ACC112 (cell line): ENCODE measurements at regions not wholly inside any gene's neighbourhood (a gene's known extent, or its start where the extent isn't known, plus 50 kb on each side); places are given as distances from the start of the nearest gene placed in this dataset.

ENCODE experiments used
- H2AFZ ChIP-seq: fragments of 200-600 bp; sonication (generic); one replicate; pipeline ENCODE4 v1.6.0; 2017; ENCODE audit warnings: antibody characterized with exemption, low read length; ENCODE audit not compliant: unreplicated experiment
- H3K27ac ChIP-seq: fragments of 200-600 bp; sonication (generic); 2 replicates; pipeline ENCODE4 v1.5.1; 2014; ENCODE audit warnings: low read depth, mild to moderate bottlenecking, antibody characterized with exemption, low read length, moderate library complexity
- H3K27me3 ChIP-seq: fragments of 200-600 bp; sonication (generic); 2 replicates; pipeline ENCODE4 v1.6.1; 2014; ENCODE audit warnings: mild to moderate bottlenecking, antibody characterized with exemption, low read length, moderate library complexity, mixed read lengths; ENCODE audit not compliant: insufficient read depth
- H3K36me3 ChIP-seq: fragments of 200-600 bp; sonication (generic); 2 replicates; pipeline ENCODE4 v1.6.1; 2016; ENCODE audit warnings: mild to moderate bottlenecking, antibody characterized with exemption, low read length, moderate library complexity, mixed read lengths; ENCODE audit not compliant: insufficient read depth
- H3K4me1 ChIP-seq: fragments of 200-600 bp; sonication (generic); one replicate; pipeline ENCODE4 v1.6.1; 2016; ENCODE audit warnings: low read length, mixed read lengths; ENCODE audit not compliant: insufficient read depth, unreplicated experiment, control insufficient read depth
- H3K4me3 ChIP-seq: fragments of 200-600 bp; sonication (generic); 2 replicates; pipeline ENCODE4 v1.5.1; 2014; ENCODE audit warnings: mild to moderate bottlenecking, low read depth, low read length
- H3K79me2 ChIP-seq: fragments of 200-600 bp; sonication (generic); one replicate; pipeline ENCODE4 v1.6.0; 2016; ENCODE audit warnings: low read length; ENCODE audit not compliant: control insufficient read depth, unreplicated experiment, insufficient read depth

- H3K36me3 ChIP-seq = no peaks in the 10 kb centered on the region
- H3K79me2 ChIP-seq = no peaks in the 10 kb centered on the region
- H3K27ac ChIP-seq = no peak overlapping the region
- peaks cover 12% of the 10 kb centered on the region for H3K27me3 ChIP-seq
- H3K4me3 ChIP-seq = no peak overlapping the region
- H2AFZ ChIP-seq = no peak overlapping the region
- H3K4me1 ChIP-seq = peaks cover 20% of the 10 kb centered on the region
These were observed 54.4 kb upstream of the TMPRSS2 start for GRCh38 chr21:41562101-41563000.

GRCh38 chr21:41561701-41562100, 53.7 kb upstream of the TMPRSS2 start:
- no peak overlapping the region for H3K27ac ChIP-seq
- no peak overlapping the region for H2AFZ ChIP-seq
- no peaks in the 10 kb centered on the region for H3K79me2 ChIP-seq

DNA sequence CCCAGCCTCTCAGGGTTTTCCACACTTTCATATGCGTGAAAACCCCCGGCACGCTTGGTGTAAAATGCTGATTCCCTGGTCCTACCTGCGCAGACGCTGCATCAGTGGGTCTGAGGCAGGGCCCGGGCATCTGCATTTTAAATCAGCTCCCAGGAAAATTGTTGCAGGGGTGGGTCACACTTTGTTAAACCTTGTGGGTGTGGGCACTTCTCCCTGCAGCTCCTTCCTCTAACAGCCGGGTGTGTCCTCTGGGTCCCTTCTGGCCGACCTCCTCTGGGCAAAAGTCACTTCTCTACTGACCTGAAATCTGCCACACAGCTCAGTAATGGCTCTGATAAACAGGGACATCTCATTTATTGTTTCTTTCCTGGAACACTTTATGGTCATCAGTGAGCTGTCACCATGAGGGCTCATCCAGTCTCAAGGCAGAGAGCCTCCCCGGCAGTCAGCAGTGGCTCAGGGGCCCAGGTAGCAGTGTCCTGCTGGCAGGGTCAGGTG, 52.8 kb upstream of the TMPRSS2 start:
- no peak overlapping the region for H2AFZ ChIP-seq
- no peaks in the 10 kb centered on the region for H3K36me3 ChIP-seq
- peaks cover 4% of the 10 kb centered on the region; the same call in 1 of the 2 replicates for H3K27me3 ChIP-seq
- H3K4me3 ChIP-seq = no peak overlapping the region
- peaks cover 20% of the 10 kb centered on the region for H3K4me1 ChIP-seq
- H3K79me2 ChIP-seq = no peaks in the 10 kb centered on the region
- peak overlapping the region; percentile 47; the same call in 1 of the 2 replicates for H3K27ac ChIP-seq

More at GRCh38 chr21:41561701-41562100, 53.7 kb upstream of the TMPRSS2 start:
- H3K4me3 ChIP-seq = no peak overlapping the region
- H3K36me3 ChIP-seq = no peaks in the 10 kb centered on the region
- peaks cover 7% of the 10 kb centered on the region; the same call in 1 of the 2 replicates for H3K27me3 ChIP-seq
- H3K4me1 ChIP-seq = peaks cover 20% of the 10 kb centered on the region

DNA sequence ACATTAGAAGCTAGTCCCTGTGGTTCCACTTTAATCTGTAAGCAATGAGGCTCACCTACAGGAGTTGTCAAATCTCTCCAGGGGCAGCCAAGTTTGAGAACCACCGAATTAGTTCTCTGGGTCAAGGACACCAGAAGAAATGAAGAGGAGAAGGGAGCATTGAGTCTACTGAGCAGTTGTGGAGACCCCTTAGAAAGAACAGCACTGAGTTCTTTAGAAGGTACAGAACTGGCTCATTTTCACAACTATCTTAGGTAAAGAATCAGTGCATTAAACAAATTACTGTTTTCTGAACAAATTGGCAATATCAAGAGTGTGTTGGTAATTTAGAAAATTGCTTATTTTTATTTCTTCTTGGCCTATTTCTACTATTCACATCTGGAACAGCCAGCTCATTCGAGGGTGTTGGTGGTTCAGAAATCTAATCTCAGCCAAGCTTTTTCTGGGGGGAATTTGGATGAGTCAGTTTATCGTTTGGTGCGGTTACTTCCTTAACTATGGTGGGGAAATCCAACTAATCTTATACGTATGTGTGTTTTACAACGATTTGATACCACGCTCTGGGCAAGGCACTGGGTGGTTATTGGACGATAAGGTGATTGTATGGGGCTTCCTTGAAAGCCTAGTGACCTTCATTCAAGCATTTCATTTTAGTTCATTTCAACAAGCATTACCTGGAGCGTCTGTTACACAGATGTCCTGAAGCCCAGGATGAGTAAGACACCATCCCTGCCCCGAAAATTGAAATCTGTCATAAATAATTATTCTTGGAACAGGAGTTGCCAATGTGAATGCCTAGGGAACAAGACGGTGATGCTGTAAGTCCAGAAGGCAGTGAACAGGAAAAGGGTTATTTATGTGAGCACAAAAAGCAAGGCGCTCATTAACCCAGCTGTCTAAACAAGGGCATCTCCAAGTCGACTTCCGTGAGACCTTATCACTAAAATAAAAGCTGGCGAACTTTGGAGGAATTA, 52.0 kb upstream of the TMPRSS2 start:
- H3K27ac ChIP-seq = peak overlapping the region; percentile 47
- peaks cover 4% of the 10 kb centered on the region; the same call in 1 of the 2 replicates for H3K27me3 ChIP-seq
- H3K79me2 ChIP-seq = no peaks in the 10 kb centered on the region
- H3K36me3 ChIP-seq = no peaks in the 10 kb centered on the region
- H3K4me1 ChIP-seq = peaks cover 17% of the 10 kb centered on the region
- no peak overlapping the region; the same call in 1 of the 2 replicates for H3K4me3 ChIP-seq
- no peak overlapping the region for H2AFZ ChIP-seq

DNA sequence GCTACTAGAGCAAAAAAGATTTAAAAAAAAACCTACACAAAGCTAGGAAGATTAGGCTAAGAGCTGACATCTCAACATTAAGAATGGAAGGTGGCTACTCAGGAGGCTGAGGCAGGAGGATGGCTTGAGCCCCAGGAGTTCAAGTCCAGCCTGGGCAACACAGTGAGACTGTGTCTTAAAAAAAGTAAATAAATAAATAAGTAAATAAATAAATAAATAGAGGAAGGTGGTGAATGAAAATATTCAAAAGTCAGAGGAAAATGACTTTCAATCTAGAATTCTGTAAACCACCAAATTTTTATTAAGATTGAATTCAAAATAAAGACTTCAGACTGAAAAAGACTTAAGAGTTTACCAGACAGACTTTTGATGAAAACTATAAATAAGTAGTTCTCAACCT, 50.9 kb upstream of the TMPRSS2 start:
- Histone ChIP-seq H3K4me3 (no peak overlapping the region), H3K4me1 (peaks cover 20% of the 10 kb centered on the region), H3K79me2 (no peaks in the 10 kb centered on the region), H2AFZ (no peak overlapping the region), H3K36me3 (no peaks in the 10 kb centered on the region), H3K27ac (no peak overlapping the region), H3K27me3 (peaks cover 4% of the 10 kb centered on the region; the same call in 1 of the 2 replicates)

DNA sequence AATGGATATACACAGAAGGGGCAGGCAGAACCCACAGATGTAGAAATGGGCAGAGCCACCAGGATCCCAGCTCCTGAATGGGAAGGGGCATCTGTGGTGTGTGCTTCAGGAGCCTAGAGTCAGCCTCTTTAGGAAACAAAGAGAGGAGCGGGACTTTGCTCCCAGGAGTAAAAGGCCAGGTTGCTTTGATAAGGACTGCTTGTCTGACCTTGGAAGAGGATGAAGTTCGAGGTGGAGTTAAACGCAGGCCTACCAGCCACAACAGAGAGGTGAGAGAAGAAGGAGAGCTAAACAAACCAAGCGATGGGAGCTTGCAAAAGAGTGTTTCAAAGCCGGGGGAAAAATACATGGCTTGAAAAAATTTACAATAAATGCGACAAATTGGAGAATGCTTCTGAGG, 49.9 kb upstream of the TMPRSS2 start:
- H3K4me3 ChIP-seq = no peak overlapping the region
- H3K4me1 ChIP-seq = peaks cover 20% of the 10 kb centered on the region
- no peaks in the 10 kb centered on the region for H3K36me3 ChIP-seq
- H3K27me3 ChIP-seq = peaks cover 4% of the 10 kb centered on the region; the same call in 1 of the 2 replicates
- no peaks in the 10 kb centered on the region for H3K79me2 ChIP-seq
- no peak overlapping the region for H2AFZ ChIP-seq
- no peak overlapping the region for H3K27ac ChIP-seq
